ENCODE measurements at regions not wholly inside any gene's neighbourhood (a gene's known extent, or its start where the extent isn't known, plus 50 kb on each side); places are given as distances from the start of the nearest gene placed in this dataset.

- H3K79me2 ChIP-seq: no peaks in the 10 kb centered on the region
- no peak overlapping the region for H3K27ac ChIP-seq
- H2AFZ ChIP-seq: no peak overlapping the region
- H3K4me3 ChIP-seq (ENCODE audit: low read depth, low read length): no peak overlapping the region
- no peak overlapping the region for H3K4me2 ChIP-seq (ENCODE audit: low read length)
- H3K4me1 ChIP-seq: no peaks in the 10 kb centered on the region
- no peaks in the 10 kb centered on the region for H3K9me3 ChIP-seq (ENCODE audit: control insufficient read depth, low read length)
- no peaks in the 10 kb centered on the region for H3K36me3 ChIP-seq (ENCODE audit: control insufficient read depth, insufficient read depth, low read length)
- no peak overlapping the region for H3K9ac ChIP-seq
- TF ChIP-seq, protein P1, sequence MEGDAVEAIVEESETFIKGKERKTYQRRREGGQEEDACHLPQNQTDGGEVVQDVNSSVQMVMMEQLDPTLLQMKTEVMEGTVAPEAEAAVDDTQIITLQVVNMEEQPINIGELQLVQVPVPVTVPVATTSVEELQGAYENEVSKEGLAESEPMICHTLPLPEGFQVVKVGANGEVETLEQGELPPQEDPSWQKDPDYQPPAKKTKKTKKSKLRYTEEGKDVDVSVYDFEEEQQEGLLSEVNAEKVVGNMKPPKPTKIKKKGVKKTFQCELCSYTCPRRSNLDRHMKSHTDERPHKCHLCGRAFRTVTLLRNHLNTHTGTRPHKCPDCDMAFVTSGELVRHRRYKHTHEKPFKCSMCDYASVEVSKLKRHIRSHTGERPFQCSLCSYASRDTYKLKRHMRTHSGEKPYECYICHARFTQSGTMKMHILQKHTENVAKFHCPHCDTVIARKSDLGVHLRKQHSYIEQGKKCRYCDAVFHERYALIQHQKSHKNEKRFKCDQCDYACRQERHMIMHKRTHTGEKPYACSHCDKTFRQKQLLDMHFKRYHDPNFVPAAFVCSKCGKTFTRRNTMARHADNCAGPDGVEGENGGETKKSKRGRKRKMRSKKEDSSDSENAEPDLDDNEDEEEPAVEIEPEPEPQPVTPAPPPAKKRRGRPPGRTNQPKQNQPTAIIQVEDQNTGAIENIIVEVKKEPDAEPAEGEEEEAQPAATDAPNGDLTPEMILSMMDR (IDR thresholded peaks at IDR 0.05): no peak
- H3K27me3 ChIP-seq (ENCODE audit: control insufficient read depth, insufficient read depth, low read length): no peaks in the 10 kb centered on the region
Observed at GRCh38 chrX:129139837-129140598, 383.3 kb downstream of the SMARCA1 start.

DNA sequence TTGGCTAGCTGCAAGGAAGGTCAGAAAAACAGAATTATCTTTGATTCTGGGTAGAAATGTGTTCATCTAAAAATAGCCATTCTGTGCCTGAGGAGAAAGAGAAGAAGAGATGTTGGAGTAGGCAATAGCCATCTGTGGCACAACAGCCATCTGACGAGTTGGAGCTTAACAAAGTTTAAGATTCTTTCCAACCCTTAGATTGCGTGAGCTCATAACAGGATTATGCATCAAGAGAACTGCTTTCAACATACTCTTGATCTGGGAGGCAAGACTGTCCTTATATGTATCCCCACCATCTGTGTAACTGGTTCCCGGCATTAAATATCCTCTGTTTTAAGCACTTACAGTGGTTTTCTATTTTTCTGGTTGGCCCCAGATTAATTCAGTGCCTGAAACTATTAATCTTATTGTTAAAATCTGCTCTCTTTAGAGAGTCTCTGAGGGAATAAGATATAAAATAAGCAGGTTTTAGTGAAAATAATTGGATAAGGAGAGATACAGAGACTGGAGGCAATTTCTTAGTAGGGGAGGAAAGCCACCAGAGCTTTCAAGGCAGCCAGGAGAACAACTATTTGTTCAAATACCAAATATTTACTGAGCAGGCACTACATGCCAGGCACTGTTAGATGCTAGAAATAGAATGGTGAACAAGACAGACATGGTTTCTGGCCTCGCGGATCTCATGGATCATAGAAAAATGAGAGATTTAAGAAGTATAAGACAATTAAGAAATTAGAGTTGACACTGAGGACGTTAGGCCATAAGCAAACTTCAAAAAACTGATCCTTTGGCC is 398.0 kb downstream of the SMARCA1 start:
- H3K36me3 ChIP-seq (ENCODE audit: control insufficient read depth, insufficient read depth, low read length): no peaks in the 10 kb centered on the region
- no peak overlapping the region for H2AFZ ChIP-seq
- TF ChIP-seq, protein P1 (IDR thresholded peaks at IDR 0.05): no peak
- no peaks in the 10 kb centered on the region for H3K9me3 ChIP-seq (ENCODE audit: control insufficient read depth, low read length)
- no peak overlapping the region for H3K4me3 ChIP-seq (ENCODE audit: low read depth, low read length)
- no peaks in the 10 kb centered on the region for H3K4me1 ChIP-seq
- H3K27me3 ChIP-seq (ENCODE audit: control insufficient read depth, insufficient read depth, low read length): no peaks in the 10 kb centered on the region
- no peaks in the 10 kb centered on the region for H3K79me2 ChIP-seq
- no peak overlapping the region for H3K27ac ChIP-seq
- no peak overlapping the region for H3K4me2 ChIP-seq (ENCODE audit: low read length)
- no peak overlapping the region for H3K9ac ChIP-seq

DNA sequence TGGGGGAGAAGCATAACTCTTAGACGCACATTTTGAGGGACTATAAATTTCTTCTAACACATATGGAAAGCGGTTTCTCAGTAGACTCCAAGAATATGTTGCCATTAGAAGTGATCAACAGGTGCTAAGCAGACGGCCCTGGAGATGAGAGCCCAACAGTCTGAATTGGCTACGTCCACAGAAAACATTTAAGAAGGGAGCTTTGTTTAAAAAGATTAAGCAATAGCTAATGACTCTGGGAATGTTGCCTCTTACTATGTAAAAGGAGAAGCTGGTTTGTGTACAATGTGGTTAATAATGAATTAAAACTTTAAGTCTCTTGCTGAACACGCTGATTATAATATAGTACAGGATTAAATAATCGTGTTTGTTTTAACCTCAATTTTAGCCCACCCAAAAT is 399.5 kb downstream of the SMARCA1 start:
- TF ChIP-seq, protein P1 (IDR thresholded peaks at IDR 0.05): no peak
- H3K9me3 ChIP-seq (ENCODE audit: control insufficient read depth, low read length): no peaks in the 10 kb centered on the region
- no peaks in the 10 kb centered on the region for H3K27me3 ChIP-seq (ENCODE audit: control insufficient read depth, insufficient read depth, low read length)
- no peaks in the 10 kb centered on the region for H3K36me3 ChIP-seq (ENCODE audit: control insufficient read depth, insufficient read depth, low read length)
- H3K79me2 ChIP-seq: no peaks in the 10 kb centered on the region
- no peak overlapping the region for H3K27ac ChIP-seq
- no peak overlapping the region for H3K9ac ChIP-seq
- H3K4me2 ChIP-seq (ENCODE audit: low read length): no peak overlapping the region
- no peak overlapping the region for H2AFZ ChIP-seq
- H3K4me3 ChIP-seq (ENCODE audit: low read depth, low read length): no peak overlapping the region
- H3K4me1 ChIP-seq: no peaks in the 10 kb centered on the region

DNA sequence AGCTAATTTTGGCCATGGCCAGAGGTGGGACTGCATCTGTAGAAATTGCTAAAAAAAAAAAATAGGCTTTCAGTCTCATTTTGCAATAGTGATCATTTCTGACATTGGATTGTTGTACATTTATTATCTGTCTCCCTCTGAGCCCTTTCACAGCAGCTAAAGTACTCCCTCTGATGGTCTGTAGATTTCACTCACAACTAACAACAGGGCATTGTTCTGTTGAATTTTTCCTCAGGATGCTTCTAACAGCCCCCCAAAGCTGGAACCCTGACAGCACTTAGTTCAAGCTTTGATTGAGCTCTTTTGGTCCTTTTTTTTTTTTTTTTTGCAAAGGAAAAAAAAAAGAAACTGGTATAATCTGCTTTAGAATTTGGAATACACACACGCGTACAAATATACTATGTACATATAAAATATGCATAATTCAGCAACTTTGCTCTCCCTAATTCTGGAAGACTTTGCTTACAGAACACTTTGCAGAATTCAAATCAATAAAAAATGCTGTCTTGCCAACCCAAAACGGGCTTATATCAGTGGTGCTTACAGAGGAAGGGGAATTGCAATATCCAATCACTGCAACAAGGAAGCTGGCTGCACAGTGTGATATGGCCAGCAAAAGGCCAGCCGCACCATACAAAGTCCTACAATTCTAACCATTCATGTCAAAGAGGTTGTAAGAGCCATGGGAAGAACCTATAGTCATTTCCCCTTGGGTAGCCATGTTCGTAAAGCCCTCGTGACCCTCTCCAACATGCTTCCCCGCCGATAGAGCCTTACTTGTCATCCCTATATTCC is 406.4 kb downstream of the SMARCA1 start:
- TF ChIP-seq, protein P1 (IDR thresholded peaks at IDR 0.05): no peak
- no peak overlapping the region for H3K4me2 ChIP-seq (ENCODE audit: low read length)
- H3K36me3 ChIP-seq (ENCODE audit: control insufficient read depth, insufficient read depth, low read length): no peaks in the 10 kb centered on the region

More for the DNA sequence above, 406.4 kb downstream of the SMARCA1 start:
- H3K4me1 ChIP-seq: no peaks in the 10 kb centered on the region
- no peak overlapping the region for H3K4me3 ChIP-seq (ENCODE audit: low read depth, low read length)
- H2AFZ ChIP-seq: no peak overlapping the region
- H3K9me3 ChIP-seq (ENCODE audit: control insufficient read depth, low read length): no peaks in the 10 kb centered on the region
- H3K9ac ChIP-seq: no peak overlapping the region
- no peaks in the 10 kb centered on the region for H3K27me3 ChIP-seq (ENCODE audit: control insufficient read depth, insufficient read depth, low read length)
- no peaks in the 10 kb centered on the region for H3K79me2 ChIP-seq
- H3K27ac ChIP-seq: no peak overlapping the region

All from parathyroid adenoma (tissue), 2 donors.